Ovary (tissue), 3 donors: ENCODE measurements at regions not wholly inside any gene's neighbourhood (a gene's known extent, or its start where the extent isn't known, plus 50 kb on each side); places are given as distances from the start of the nearest gene placed in this dataset.

Experiments used
- CTCF ChIP-seq, 3 donors: fragments of 450-650 bp in 2 of 3; fragments of 200-600 bp in 1 of 3; IDR thresholded peaks; one replicate each; pipeline versions ENCODE4 v1.5.1 to v1.8.0; 2016 to 2022; ENCODE audit warnings: antibody characterized with exemption in 3 of 3, mild to moderate bottlenecking in 1 of 3
- POLR2A ChIP-seq: fragments of 450-650 bp; IDR thresholded peaks from one replicate; pipeline ENCODE4 v1.6.1; 2017; ENCODE audit warnings: antibody characterized with exemption, mild to moderate bottlenecking, moderate library complexity
- donor health status: DM: no; HTN: no; CAD: no.

GRCh38 chr5:63825984-63826383 is 136.3 kb downstream of the HTR1A start:
- TF ChIP-seq CTCF (IDR thresholded peaks at IDR 0.05) (no peak), POLR2A (no peak)
